Osteocyte (in vitro differentiated cells): ENCODE measurements at regions not wholly inside any gene's neighbourhood (a gene's known extent, or its start where the extent isn't known, plus 50 kb on each side); places are given as distances from the start of the nearest gene placed in this dataset.

Experiments
- DNase-seq: peaks from one replicate; pipeline ENCODE4 v3.0.0; 2021; ENCODE audit warnings: mixed read lengths; ENCODE audit not compliant: unreplicated experiment; ENCODE audit errors: extremely low spot score
- H3K27ac Mint-ChIP-seq: one replicate; pipeline ENCODE4 v1.8.0; 2021; ENCODE audit warnings: mild to moderate bottlenecking, mixed read lengths; ENCODE audit not compliant: unreplicated experiment
- H3K27me3 Mint-ChIP-seq: one replicate; pipeline ENCODE4 v1.8.0; 2021; ENCODE audit warnings: mixed read lengths; ENCODE audit not compliant: unreplicated experiment
- H3K36me3 Mint-ChIP-seq: one replicate; pipeline ENCODE4 v1.8.0; 2021; ENCODE audit warnings: mixed read lengths; ENCODE audit not compliant: unreplicated experiment
- H3K4me1 Mint-ChIP-seq: one replicate; pipeline ENCODE4 v1.8.0; 2021; ENCODE audit warnings: mixed read lengths; ENCODE audit not compliant: unreplicated experiment
- H3K4me3 Mint-ChIP-seq: one replicate; pipeline ENCODE4 v1.8.0; 2021; ENCODE audit warnings: mild to moderate bottlenecking, moderate library complexity, mixed read lengths; ENCODE audit not compliant: unreplicated experiment
- H3K9me3 Mint-ChIP-seq: one replicate; pipeline ENCODE4 v1.8.0; 2021; ENCODE audit warnings: mixed read lengths; ENCODE audit not compliant: unreplicated experiment
- TF ChIP-seq, protein P1 (sequence below): fragments of 200-600 bp; sonication (generic); IDR thresholded peaks from 2 replicates; pipeline ENCODE4 v1.5.0; 2021; ENCODE audit warnings: antibody characterized with exemption, mild to moderate bottlenecking, moderate library complexity

DNA sequence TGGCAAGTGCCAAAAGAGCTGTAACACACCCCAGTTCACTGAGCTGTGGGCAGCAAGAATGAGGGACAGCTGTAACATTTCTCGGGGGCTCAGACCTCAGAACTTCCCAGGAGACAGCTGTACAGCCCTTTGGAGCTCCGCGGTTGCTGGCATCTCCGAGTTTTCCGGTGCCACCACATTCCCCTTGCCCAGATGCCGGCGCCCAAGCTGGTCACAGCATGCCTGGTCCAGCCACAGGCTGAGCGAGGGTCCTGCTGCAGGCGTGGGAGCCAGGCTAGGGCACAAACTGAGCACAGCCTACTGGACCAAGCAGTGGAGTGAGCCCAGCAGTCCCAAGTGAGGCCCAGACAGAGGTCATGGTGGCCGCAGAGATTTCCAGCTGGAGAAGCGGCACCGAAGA lies 797.7 kb upstream of the EDIL3 start:
- Mint-ChIP-seq H3K9me3 (peaks cover 4% of the 10 kb centered on the region), H3K27me3 (peaks cover 4% of the 10 kb centered on the region), H3K4me3 (no peak overlapping the region), H3K4me1 (no peaks in the 10 kb centered on the region), H3K27ac (no peak overlapping the region), H3K36me3 (no peaks in the 10 kb centered on the region)
- TF ChIP-seq, protein P1, sequence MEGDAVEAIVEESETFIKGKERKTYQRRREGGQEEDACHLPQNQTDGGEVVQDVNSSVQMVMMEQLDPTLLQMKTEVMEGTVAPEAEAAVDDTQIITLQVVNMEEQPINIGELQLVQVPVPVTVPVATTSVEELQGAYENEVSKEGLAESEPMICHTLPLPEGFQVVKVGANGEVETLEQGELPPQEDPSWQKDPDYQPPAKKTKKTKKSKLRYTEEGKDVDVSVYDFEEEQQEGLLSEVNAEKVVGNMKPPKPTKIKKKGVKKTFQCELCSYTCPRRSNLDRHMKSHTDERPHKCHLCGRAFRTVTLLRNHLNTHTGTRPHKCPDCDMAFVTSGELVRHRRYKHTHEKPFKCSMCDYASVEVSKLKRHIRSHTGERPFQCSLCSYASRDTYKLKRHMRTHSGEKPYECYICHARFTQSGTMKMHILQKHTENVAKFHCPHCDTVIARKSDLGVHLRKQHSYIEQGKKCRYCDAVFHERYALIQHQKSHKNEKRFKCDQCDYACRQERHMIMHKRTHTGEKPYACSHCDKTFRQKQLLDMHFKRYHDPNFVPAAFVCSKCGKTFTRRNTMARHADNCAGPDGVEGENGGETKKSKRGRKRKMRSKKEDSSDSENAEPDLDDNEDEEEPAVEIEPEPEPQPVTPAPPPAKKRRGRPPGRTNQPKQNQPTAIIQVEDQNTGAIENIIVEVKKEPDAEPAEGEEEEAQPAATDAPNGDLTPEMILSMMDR: no peak
- no peak for DNase-seq

DNA sequence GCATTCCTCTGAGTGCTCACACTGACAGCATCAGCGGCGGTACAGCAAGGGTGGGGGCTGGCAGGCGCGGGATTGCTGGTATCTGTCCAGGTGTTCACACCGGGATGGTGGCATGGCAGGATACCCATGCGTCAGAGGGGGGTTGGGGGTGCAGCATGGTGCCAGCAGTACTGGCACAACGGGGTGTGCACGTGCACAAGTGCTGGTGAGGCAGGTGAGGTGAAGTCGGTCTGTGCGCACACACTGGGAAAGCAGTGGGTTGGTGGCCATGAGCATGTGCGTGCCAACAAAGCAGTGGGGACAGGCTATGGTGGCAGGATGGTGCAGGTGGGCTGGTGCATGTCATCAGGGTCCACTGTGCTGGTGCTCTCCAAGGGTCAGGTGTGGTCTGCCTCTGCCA lies 819.6 kb upstream of the EDIL3 start:
- no peak overlapping the region for H3K4me3 Mint-ChIP-seq
- no peaks in the 10 kb centered on the region for H3K9me3 Mint-ChIP-seq
- no peaks in the 10 kb centered on the region for H3K4me1 Mint-ChIP-seq
- H3K27ac Mint-ChIP-seq: no peak overlapping the region
- TF ChIP-seq, protein P1: no peak
- H3K36me3 Mint-ChIP-seq: no peaks in the 10 kb centered on the region
- DNase-seq: no peak
- H3K27me3 Mint-ChIP-seq: peaks cover 5% of the 10 kb centered on the region

DNA sequence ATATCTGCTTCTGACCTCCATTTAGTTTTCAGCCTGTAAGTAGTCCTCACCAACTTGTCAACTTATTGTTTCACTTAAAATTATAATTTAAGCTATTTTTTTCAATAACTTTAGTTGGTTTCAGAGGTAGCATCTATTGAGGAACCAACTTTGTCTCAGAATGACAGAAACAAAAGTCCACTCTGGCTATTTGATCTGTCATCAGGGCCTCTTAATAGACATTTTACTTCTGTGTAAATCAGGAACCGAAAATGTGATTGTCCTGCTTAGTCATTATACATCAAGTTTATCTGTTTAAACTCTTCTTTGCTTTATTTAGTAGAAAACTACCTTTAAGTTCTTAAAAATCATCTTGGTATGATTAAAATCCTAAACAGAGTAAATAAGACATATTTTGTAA lies 820.8 kb upstream of the EDIL3 start:
- Mint-ChIP-seq H3K27ac (no peak overlapping the region), H3K36me3 (no peaks in the 10 kb centered on the region), H3K4me3 (no peak overlapping the region), H3K4me1 (no peaks in the 10 kb centered on the region), H3K9me3 (no peaks in the 10 kb centered on the region), H3K27me3 (peaks cover 5% of the 10 kb centered on the region)
- DNase-seq: no peak
- TF ChIP-seq, protein P1: no peak

DNA sequence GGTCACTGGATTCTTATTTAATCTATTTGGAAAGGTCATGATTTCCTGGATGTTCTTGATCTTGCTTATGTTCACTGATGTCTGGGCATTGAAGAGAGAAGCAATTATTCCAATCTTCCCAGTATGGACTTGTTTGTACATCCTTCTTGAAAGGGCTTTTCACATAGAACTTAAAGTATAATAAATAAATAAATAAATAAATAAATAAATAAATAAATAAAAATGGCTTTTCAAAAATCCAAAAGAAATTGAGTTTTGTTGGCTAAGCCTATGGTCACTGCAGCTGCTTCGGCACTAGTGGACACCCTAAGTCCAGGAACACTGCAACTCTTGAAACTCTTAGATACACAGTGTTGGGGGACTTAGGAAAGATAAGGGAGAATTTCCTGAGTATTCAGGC lies 840.7 kb upstream of the EDIL3 start:
- peaks cover 2% of the 10 kb centered on the region for H3K27me3 Mint-ChIP-seq
- no peaks in the 10 kb centered on the region for H3K36me3 Mint-ChIP-seq
- TF ChIP-seq, protein P1: no peak
- H3K4me1 Mint-ChIP-seq: no peaks in the 10 kb centered on the region
- H3K27ac Mint-ChIP-seq: no peak overlapping the region
- no peak for DNase-seq
- peaks cover 10% of the 10 kb centered on the region for H3K9me3 Mint-ChIP-seq
- no peak overlapping the region for H3K4me3 Mint-ChIP-seq

DNA sequence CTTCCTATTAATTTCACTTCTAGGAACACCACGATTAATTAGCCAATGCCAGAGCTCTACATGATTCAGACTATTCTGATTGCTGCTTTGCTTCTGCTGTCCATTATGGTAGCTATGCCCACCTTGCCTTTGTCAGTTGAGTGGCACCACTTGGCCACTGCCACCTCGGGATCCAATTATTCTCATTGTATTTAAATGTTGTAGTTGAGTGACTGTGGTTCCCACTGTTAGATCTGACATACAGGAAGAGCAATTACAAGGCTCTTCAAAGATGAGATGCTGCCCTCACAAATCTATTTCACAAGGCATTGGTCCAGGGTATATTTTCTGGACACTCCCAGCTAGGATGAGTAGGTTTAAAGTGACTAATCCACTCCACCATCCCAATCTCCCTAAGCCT lies 864.5 kb upstream of the EDIL3 start:
- no peak for DNase-seq
- no peak overlapping the region for H3K27ac Mint-ChIP-seq
- peaks cover 5% of the 10 kb centered on the region for H3K27me3 Mint-ChIP-seq
- H3K9me3 Mint-ChIP-seq: peaks cover 9% of the 10 kb centered on the region
- H3K36me3 Mint-ChIP-seq: no peaks in the 10 kb centered on the region
- H3K4me1 Mint-ChIP-seq: no peaks in the 10 kb centered on the region
- TF ChIP-seq, protein P1: no peak
- no peak overlapping the region for H3K4me3 Mint-ChIP-seq
